Kidney (tissue), 13 donors: ENCODE measurements at regions not wholly inside any gene's neighbourhood (a gene's known extent, or its start where the extent isn't known, plus 50 kb on each side); places are given as distances from the start of the nearest gene placed in this dataset.

ENCODE experiments used
- DNase-seq, 5 donors: peaks; one replicate each; pipeline ENCODE4 v3.0.0-alpha.2; 2013 to 2020
- FAIRE-seq: peaks from 2 replicates; lab custom pipeline; 2012; peaks lifted over from hg19 to GRCh38; lab: Jason Lieb, UNC
- H3K27ac ChIP-seq, 2 donors: one replicate each; pipeline ENCODE4 v1.7.0; 2013; ENCODE audit warnings: low read depth in 2 of 2, low read length in 2 of 2, inconsistent platforms in 1 of 2
- H3K27me3 ChIP-seq: one replicate; pipeline ENCODE4 v1.7.1; 2013; ENCODE audit warnings: low read length, inconsistent platforms; ENCODE audit not compliant: control insufficient read depth, insufficient read depth
- H3K36me3 ChIP-seq, 3 donors: one replicate each; pipeline versions ENCODE4 v1.7.0 to v1.7.1; 2013; ENCODE audit warnings: low read length in 3 of 3, control low read depth in 1 of 3, inconsistent platforms in 1 of 3; ENCODE audit not compliant: insufficient read depth in 3 of 3, control insufficient read depth in 2 of 3
- H3K4me1 ChIP-seq, 3 donors: one replicate each; pipeline versions ENCODE4 v1.7.0 to v1.7.1; 2013; ENCODE audit warnings: low read length in 3 of 3, inconsistent platforms in 1 of 3, low read depth in 1 of 3; ENCODE audit not compliant: control insufficient read depth in 2 of 3, insufficient read depth in 2 of 3
- H3K4me3 ChIP-seq, 3 donors: one replicate each; pipeline versions ENCODE4 v1.7.0 to v1.8.1; 2013; ENCODE audit warnings: low read length in 3 of 3, control low read depth in 1 of 3, inconsistent platforms in 1 of 3
- H3K9ac ChIP-seq, 3 donors: one replicate each; pipeline versions ENCODE4 v1.7.0 to v1.7.1; 2013; ENCODE audit warnings: low read length in 3 of 3, control low read depth in 1 of 3, inconsistent platforms in 1 of 3
- H3K9me3 ChIP-seq, 3 donors: one replicate each; pipeline versions ENCODE4 v1.7.0 to v1.7.1; 2013; ENCODE audit warnings: low read length in 3 of 3, control low read depth in 1 of 3, inconsistent platforms in 1 of 3; ENCODE audit not compliant: control insufficient read depth in 2 of 3, insufficient read depth in 1 of 3
- intact Hi-C: fragments of 100-400 bp; cut with DNase I; formaldehyde crosslinking; loops from one replicate; pipeline ENCODE4 v1.11.1; 2022
- TF ChIP-seq, protein P1 (sequence below): IDR thresholded peaks from 3 replicates; pipeline ENCODE4 v1.5.1; 2012; ENCODE audit warnings: mild to moderate bottlenecking, moderate library complexity, borderline replicate concordance; ENCODE audit not compliant: insufficient read depth; ENCODE audit errors: extremely low read depth
- donor health status: control.
- donor health status: control.
- donor health status: control.
- donor health status: control.
- donor health status: control.
- donor health status: DM: yes; HTN: yes; CAD: no.
- donor health status: Normal renal cell carcinoma (clear cell type).

- Histone ChIP-seq H3K4me3 (no peak overlapping the region), H3K27ac (no peak overlapping the region), H3K36me3 (no peaks in the 10 kb centered on the region), H3K4me1 (peaks cover 0 to 4% (median 0%) of the 10 kb centered on the region in 3 donors), H3K9ac (no peak overlapping the region), H3K27me3 (no peaks in the 10 kb centered on the region), H3K9me3 (peaks cover 0 to 3% (median 0%) of the 10 kb centered on the region in 3 donors)
- intact Hi-C loops: no loop called here
- FAIRE-seq (no peak), DNase-seq (no peak)
- TF ChIP-seq, protein P1, sequence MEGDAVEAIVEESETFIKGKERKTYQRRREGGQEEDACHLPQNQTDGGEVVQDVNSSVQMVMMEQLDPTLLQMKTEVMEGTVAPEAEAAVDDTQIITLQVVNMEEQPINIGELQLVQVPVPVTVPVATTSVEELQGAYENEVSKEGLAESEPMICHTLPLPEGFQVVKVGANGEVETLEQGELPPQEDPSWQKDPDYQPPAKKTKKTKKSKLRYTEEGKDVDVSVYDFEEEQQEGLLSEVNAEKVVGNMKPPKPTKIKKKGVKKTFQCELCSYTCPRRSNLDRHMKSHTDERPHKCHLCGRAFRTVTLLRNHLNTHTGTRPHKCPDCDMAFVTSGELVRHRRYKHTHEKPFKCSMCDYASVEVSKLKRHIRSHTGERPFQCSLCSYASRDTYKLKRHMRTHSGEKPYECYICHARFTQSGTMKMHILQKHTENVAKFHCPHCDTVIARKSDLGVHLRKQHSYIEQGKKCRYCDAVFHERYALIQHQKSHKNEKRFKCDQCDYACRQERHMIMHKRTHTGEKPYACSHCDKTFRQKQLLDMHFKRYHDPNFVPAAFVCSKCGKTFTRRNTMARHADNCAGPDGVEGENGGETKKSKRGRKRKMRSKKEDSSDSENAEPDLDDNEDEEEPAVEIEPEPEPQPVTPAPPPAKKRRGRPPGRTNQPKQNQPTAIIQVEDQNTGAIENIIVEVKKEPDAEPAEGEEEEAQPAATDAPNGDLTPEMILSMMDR: no peak
Observed at GRCh38 chr2:212923393-212923792, 228.0 kb downstream of the IKZF2 start.

- Histone ChIP-seq H3K27me3 (no peaks in the 10 kb centered on the region), H3K27ac (no peak overlapping the region), H3K4me1 (peaks cover 0 to 4% (median 0%) of the 10 kb centered on the region in 3 donors), H3K4me3 (no peak overlapping the region), H3K36me3 (no peaks in the 10 kb centered on the region), H3K9ac (no peak overlapping the region), H3K9me3 (peaks cover 0 to 3% (median 0%) of the 10 kb centered on the region in 3 donors)
- FAIRE-seq (no peak), DNase-seq (no peak)
- intact Hi-C loops: no loop called here
- TF ChIP-seq, protein P1: no peak
Observed at GRCh38 chr2:212922701-212923100, 228.7 kb downstream of the IKZF2 start.

DNA sequence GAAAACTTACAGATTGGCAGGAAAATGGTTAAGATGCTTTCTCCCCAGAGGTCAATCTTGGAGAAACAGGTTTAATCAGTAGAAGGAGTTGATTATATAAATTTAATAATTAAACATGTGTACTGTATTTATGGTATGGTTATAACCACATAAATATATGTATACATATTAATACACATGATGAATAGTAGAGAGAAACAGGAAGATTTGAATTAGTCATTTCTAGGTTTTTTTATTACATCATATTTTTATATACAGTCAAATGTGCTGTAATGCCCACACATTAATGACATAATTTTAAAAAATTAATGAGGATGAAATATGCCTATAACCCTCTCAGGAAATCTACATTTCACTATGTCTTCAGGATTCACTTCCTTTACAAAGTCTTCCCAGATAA is 229.7 kb downstream of the IKZF2 start:
- Histone ChIP-seq H3K27me3 (no peaks in the 10 kb centered on the region), H3K4me3 (no peak overlapping the region), H3K4me1 (no peaks in the 10 kb centered on the region), H3K36me3 (no peaks in the 10 kb centered on the region), H3K27ac (no peak overlapping the region), H3K9me3 (peaks cover 0 to 3% (median 0%) of the 10 kb centered on the region in 3 donors), H3K9ac (no peak overlapping the region)
- DNase-seq: no peak
- TF ChIP-seq, protein P1: no peak
- no peak for FAIRE-seq
- intact Hi-C loops: no loop called here

DNA sequence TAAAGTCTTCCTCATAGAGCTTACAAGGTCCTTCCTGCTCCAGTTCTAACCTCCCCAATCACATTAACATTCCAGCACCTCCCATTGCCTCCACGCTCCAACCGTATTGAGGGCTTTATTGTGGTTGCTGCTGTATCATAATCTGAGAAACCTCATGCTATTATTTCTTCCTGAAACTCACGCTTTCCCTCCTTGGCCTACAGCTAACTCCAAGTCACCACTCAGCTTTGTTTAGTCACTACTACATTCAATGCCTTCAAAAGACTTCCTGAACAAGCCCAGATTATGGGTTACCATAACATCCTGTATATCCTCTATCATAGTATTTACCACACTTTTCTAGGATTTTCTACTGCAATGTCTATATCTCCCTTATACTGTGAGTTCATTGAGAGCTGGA is 230.4 kb downstream of the IKZF2 start:
- Histone ChIP-seq H3K4me3 (no peak overlapping the region), H3K36me3 (no peaks in the 10 kb centered on the region), H3K9me3 (peaks cover 0 to 3% (median 0%) of the 10 kb centered on the region in 3 donors), H3K9ac (no peak overlapping the region), H3K27me3 (no peaks in the 10 kb centered on the region), H3K27ac (no peak overlapping the region), H3K4me1 (no peaks in the 10 kb centered on the region)
- TF ChIP-seq, protein P1: no peak
- intact Hi-C loops: no loop called here
- no peak for FAIRE-seq
- no peak for DNase-seq
